HG02852 (cell line): ENCODE measurements at regions not wholly inside any gene's neighbourhood (a gene's known extent, or its start where the extent isn't known, plus 50 kb on each side); places are given as distances from the start of the nearest gene placed in this dataset.

Experiments
- ATAC-seq: cut with Tn5 transposase; IDR thresholded peaks from one replicate; pipeline ENCODE4 v1.9.1; 2021; ENCODE audit warnings: mild to moderate bottlenecking, moderate library complexity; ENCODE audit not compliant: unreplicated experiment

- no peak for ATAC-seq
Observed at GRCh38 chr3:109897734-109898133, 560.4 kb upstream of the DPPA4 start.

GRCh38 chr3:109899925-109900324 is 562.6 kb upstream of the DPPA4 start:
- no peak for ATAC-seq

- ATAC-seq = no peak
Observed at GRCh38 chr3:109900783-109901182, 563.4 kb upstream of the DPPA4 start.

- ATAC-seq = no peak
Observed at GRCh38 chr3:109902549-109902948, 565.2 kb upstream of the DPPA4 start.

GRCh38 chr3:109903100-109903499 is 565.8 kb upstream of the DPPA4 start:
- ATAC-seq = no peak

- ATAC-seq = no peak
Observed at GRCh38 chr3:109910772-109911171, 573.4 kb upstream of the DPPA4 start.

- ATAC-seq = no peak
Observed at GRCh38 chr3:109918740-109919139, 581.4 kb upstream of the DPPA4 start.

- no peak for ATAC-seq
Observed at GRCh38 chr3:109920749-109921148, 583.4 kb upstream of the DPPA4 start.

GRCh38 chr3:109921509-109921908 is 584.2 kb upstream of the DPPA4 start:
- no peak for ATAC-seq

- ATAC-seq = no peak
Observed at GRCh38 chr3:109922856-109923255, 585.5 kb upstream of the DPPA4 start.

GRCh38 chr3:109923431-109923830 is 586.1 kb upstream of the DPPA4 start:
- no peak for ATAC-seq

- no peak for ATAC-seq
Observed at GRCh38 chr3:109924196-109924595, 586.9 kb upstream of the DPPA4 start.

GRCh38 chr3:109926376-109926775 is 589.0 kb upstream of the DPPA4 start:
- no peak for ATAC-seq

- ATAC-seq = peak; percentile 46
Observed at GRCh38 chr3:109927161-109927560, 589.8 kb upstream of the DPPA4 start.

GRCh38 chr3:109927726-109928125 is 590.4 kb upstream of the DPPA4 start:
- ATAC-seq = no peak

- ATAC-seq = no peak
Observed at GRCh38 chr3:109930582-109930981, 593.2 kb upstream of the DPPA4 start.

- ATAC-seq = no peak
Observed at GRCh38 chr3:109933576-109933975, 596.2 kb upstream of the DPPA4 start.

GRCh38 chr3:109939817-109940216 is 602.5 kb upstream of the DPPA4 start:
- ATAC-seq = no peak

- ATAC-seq = no peak
Observed at GRCh38 chr3:109943181-109943580, 605.8 kb upstream of the DPPA4 start.

- no peak for ATAC-seq
Observed at GRCh38 chr3:109944836-109945235, 607.5 kb upstream of the DPPA4 start.

GRCh38 chr3:109952924-109953323 is 615.6 kb upstream of the DPPA4 start:
- ATAC-seq = no peak

- no peak for ATAC-seq
Observed at GRCh38 chr3:109963831-109964230, 626.5 kb upstream of the DPPA4 start.

GRCh38 chr3:109973733-109974132 is 636.4 kb upstream of the DPPA4 start:
- ATAC-seq = no peak

GRCh38 chr3:109977897-109978296 is 640.6 kb upstream of the DPPA4 start:
- no peak for ATAC-seq
